Type B pancreatic cell (in vitro differentiated cells): ENCODE measurements at regions not wholly inside any gene's neighbourhood (a gene's known extent, or its start where the extent isn't known, plus 50 kb on each side); places are given as distances from the start of the nearest gene placed in this dataset.
"Not testable (repeated sequence)": the region's sequence is repeated elsewhere in the genome, so short reads cannot be mapped to it uniquely, and the experiment has no call there.

Experiments
- DNase-seq: peaks from one replicate; pipeline ENCODE4 v3.0.0; 2021; ENCODE audit warnings: mixed read lengths; ENCODE audit not compliant: unreplicated experiment; ENCODE audit errors: extremely low spot score
- H3K27ac Mint-ChIP-seq: 2 replicates; pipeline ENCODE4 v1.8.0; 2021; ENCODE audit warnings: mild to moderate bottlenecking, mixed read lengths
- H3K27me3 Mint-ChIP-seq: 2 replicates; pipeline ENCODE4 v1.8.0; 2021; ENCODE audit warnings: mixed read lengths
- H3K36me3 Mint-ChIP-seq: 2 replicates; pipeline ENCODE4 v1.8.0; 2021; ENCODE audit warnings: mixed read lengths
- H3K4me1 Mint-ChIP-seq: one replicate; pipeline ENCODE4 v1.8.0; 2021; ENCODE audit warnings: mixed read lengths; ENCODE audit not compliant: unreplicated experiment
- H3K4me3 Mint-ChIP-seq: 2 replicates; pipeline ENCODE4 v1.8.0; 2021; ENCODE audit warnings: mild to moderate bottlenecking, mixed read lengths
- H3K9me3 Mint-ChIP-seq: 2 replicates; pipeline ENCODE4 v1.8.0; 2021; ENCODE audit warnings: mixed read lengths
- CTCF ChIP-seq: fragments of 200-600 bp; sonication (generic); conservative IDR thresholded peaks from 2 replicates; pipeline ENCODE4 v1.5.0; 2021; ENCODE audit warnings: antibody characterized with exemption, mild to moderate bottlenecking

DNA sequence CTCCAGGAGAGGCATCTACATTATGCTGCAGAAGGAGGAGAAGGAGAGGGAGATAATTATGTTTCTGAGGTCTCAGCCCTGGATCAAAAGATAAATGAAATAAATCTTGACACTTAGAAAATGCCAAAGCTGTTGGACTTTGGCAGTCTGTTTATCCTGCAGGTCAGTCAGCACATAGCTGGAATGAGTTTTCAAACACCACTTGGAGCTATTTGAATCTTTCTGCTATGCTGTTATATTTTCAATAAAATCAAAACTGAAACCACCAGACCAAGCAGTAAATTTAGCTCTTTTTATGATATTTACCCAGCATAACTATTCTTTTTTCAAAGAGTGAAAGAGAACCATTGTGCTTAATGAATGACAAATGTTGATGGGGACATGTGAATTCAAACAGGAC is 505.1 kb upstream of the ITGA1 start:
- no peaks in the 10 kb centered on the region for H3K36me3 Mint-ChIP-seq
- no peak for TF ChIP-seq CTCF
- no peaks in the 10 kb centered on the region for H3K4me1 Mint-ChIP-seq
- no peaks in the 10 kb centered on the region for H3K27me3 Mint-ChIP-seq
- no peak overlapping the region for H3K4me3 Mint-ChIP-seq
- DNase-seq = no peak
- no peaks in the 10 kb centered on the region for H3K9me3 Mint-ChIP-seq
- no peak overlapping the region for H3K27ac Mint-ChIP-seq

DNA sequence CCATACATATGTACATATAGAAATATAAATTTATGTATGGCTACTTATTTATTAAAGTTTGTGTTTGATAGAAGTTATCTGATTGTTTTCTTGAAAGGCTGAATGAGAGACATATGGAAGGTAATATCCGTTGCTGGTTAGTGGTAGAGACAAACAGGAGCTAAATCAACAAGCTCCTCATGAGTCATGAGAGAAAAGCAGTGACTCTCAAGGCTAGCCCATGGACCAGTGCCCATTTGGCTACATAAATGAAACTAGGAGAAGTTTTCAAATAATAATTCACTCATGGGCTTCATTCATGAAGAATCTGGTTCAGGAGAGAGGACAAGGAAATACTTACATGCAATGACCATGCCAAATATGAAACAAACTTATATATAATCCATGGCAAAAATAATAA is 504.5 kb upstream of the ITGA1 start:
- no peak overlapping the region for H3K4me3 Mint-ChIP-seq
- H3K27me3 Mint-ChIP-seq = no peaks in the 10 kb centered on the region
- no peaks in the 10 kb centered on the region for H3K36me3 Mint-ChIP-seq
- no peak for TF ChIP-seq CTCF
- H3K9me3 Mint-ChIP-seq = no peaks in the 10 kb centered on the region
- DNase-seq = no peak
- H3K27ac Mint-ChIP-seq = no peak overlapping the region
- H3K4me1 Mint-ChIP-seq = no peaks in the 10 kb centered on the region

GRCh38 chr5:52300703-52301372 is 486.9 kb upstream of the ITGA1 start:
- Mint-ChIP-seq H3K4me3 (no peak overlapping the region), H3K27ac (no peak overlapping the region), H3K36me3 (no peaks in the 10 kb centered on the region), H3K4me1 (no peaks in the 10 kb centered on the region), H3K9me3 (peaks cover 12% of the 10 kb centered on the region), H3K27me3 (no peaks in the 10 kb centered on the region)
- no peak for DNase-seq
- TF ChIP-seq CTCF = no peak

DNA sequence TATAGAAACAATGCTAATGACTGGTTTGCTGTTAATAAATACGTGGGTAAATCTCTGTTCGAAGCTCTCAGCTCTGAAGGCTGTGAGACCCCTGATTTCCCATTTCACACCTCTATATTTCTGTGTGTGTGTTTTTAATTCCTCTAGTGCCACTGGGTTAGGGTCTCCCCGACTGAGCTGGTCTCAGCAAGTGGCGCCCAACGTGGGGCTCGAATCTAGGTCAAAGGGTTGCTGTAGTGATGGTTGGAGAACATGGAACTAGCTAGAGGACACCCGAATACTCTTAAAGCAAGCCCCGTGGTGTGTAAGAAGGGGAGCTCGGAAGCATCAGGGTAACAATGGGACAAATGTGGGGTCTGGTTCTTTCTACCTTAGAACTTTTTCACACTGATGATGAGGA is 482.9 kb upstream of the ITGA1 start:
- not testable (repeated sequence) for DNase-seq, H3K36me3 Mint-ChIP-seq, H3K27me3 Mint-ChIP-seq, H3K4me3 Mint-ChIP-seq, H3K27ac Mint-ChIP-seq, H3K4me1 Mint-ChIP-seq
- peaks cover 16% of the 10 kb centered on the region for H3K9me3 Mint-ChIP-seq

- no peak overlapping the region for H3K27ac Mint-ChIP-seq
- no peaks in the 10 kb centered on the region for H3K27me3 Mint-ChIP-seq
- peaks cover 5% of the 10 kb centered on the region for H3K4me1 Mint-ChIP-seq
- no peak for TF ChIP-seq CTCF
- no peak overlapping the region for H3K4me3 Mint-ChIP-seq
- H3K36me3 Mint-ChIP-seq = no peaks in the 10 kb centered on the region
- no peaks in the 10 kb centered on the region for H3K9me3 Mint-ChIP-seq
- DNase-seq = no peak
Measured at GRCh38 chr5:52328220-52328806, 459.4 kb upstream of the ITGA1 start.

DNA sequence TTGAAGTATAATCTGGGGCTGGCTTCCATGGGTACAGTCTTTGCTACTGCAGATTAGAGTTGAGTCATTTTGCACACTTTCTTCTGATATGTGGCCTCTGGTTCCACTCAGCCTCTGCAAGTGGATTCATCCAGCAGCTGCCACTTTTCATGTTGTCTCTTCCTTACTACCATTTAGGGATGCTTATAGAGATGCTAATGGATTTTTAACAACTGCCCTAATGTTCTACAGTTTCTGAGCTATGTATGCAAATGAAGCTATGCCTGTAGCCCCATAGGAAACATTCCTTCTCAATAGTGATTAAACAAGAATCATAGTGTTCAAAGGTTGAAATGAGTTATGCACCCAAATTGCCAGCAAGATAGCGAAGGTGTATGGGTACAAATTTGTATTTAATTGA is 456.0 kb upstream of the ITGA1 start:
- H3K36me3 Mint-ChIP-seq = no peaks in the 10 kb centered on the region
- peaks cover 6% of the 10 kb centered on the region for H3K4me1 Mint-ChIP-seq
- no peak for DNase-seq
- H3K9me3 Mint-ChIP-seq = no peaks in the 10 kb centered on the region
- TF ChIP-seq CTCF = no peak
- H3K27ac Mint-ChIP-seq = no peak overlapping the region
- H3K27me3 Mint-ChIP-seq = no peaks in the 10 kb centered on the region
- H3K4me3 Mint-ChIP-seq = no peak overlapping the region
